ENCODE measurements at regions not wholly inside any gene's neighbourhood (a gene's known extent, or its start where the extent isn't known, plus 50 kb on each side); places are given as distances from the start of the nearest gene placed in this dataset.
"Not testable (repeated sequence)": the region's sequence is repeated elsewhere in the genome, so short reads cannot be mapped to it uniquely, and the experiment has no call there.

GRCh38 chr4:147160908-147161513 is 215.3 kb upstream of the TTC29 start:
- no peak for DNase-seq (ENCODE audit: low spot score)

GRCh38 chr4:147163311-147163710 is 217.6 kb upstream of the TTC29 start:
- DNase-seq (ENCODE audit: low spot score) = no peak

GRCh38 chr4:147168200-147168599 is 222.5 kb upstream of the TTC29 start:
- DNase-seq (ENCODE audit: low spot score) = not testable (repeated sequence)

GRCh38 chr4:147173322-147173721 is 227.7 kb upstream of the TTC29 start:
- DNase-seq (ENCODE audit: low spot score) = no peak

GRCh38 chr4:147173797-147174432 is 228.3 kb upstream of the TTC29 start:
- no peak for DNase-seq (ENCODE audit: low spot score)

GRCh38 chr4:147174591-147174990 is 228.9 kb upstream of the TTC29 start:
- no peak for DNase-seq (ENCODE audit: low spot score)

- DNase-seq (ENCODE audit: low spot score) = no peak
Observed at GRCh38 chr4:147175460-147176025, 229.9 kb upstream of the TTC29 start.

- no peak for DNase-seq (ENCODE audit: low spot score)
Observed at GRCh38 chr4:147182041-147182440, 236.4 kb upstream of the TTC29 start.

GRCh38 chr4:147192679-147193078 is 247.0 kb upstream of the TTC29 start:
- no peak for DNase-seq (ENCODE audit: low spot score)

GRCh38 chr4:147194114-147194513 is 248.4 kb upstream of the TTC29 start:
- DNase-seq (ENCODE audit: low spot score) = no peak

- DNase-seq (ENCODE audit: low spot score) = no peak
Observed at GRCh38 chr4:147194604-147195003, 248.9 kb upstream of the TTC29 start.

- no peak for DNase-seq (ENCODE audit: low spot score)
Observed at GRCh38 chr4:147195386-147195785, 249.7 kb upstream of the TTC29 start.

- DNase-seq (ENCODE audit: low spot score) = no peak
Observed at GRCh38 chr4:147198411-147199051, 252.9 kb upstream of the TTC29 start.

GRCh38 chr4:147201016-147201415 is 255.4 kb upstream of the TTC29 start:
- DNase-seq (ENCODE audit: low spot score) = no peak

- DNase-seq (ENCODE audit: low spot score) = no peak
Observed at GRCh38 chr4:147206807-147207206, 261.1 kb upstream of the TTC29 start.

GRCh38 chr4:147207911-147208310 is 262.2 kb upstream of the TTC29 start:
- no peak for DNase-seq (ENCODE audit: low spot score)

GRCh38 chr4:147217655-147218054 is 263.2 kb upstream of the EDNRA start:
- no peak for DNase-seq (ENCODE audit: low spot score)

GRCh38 chr4:147219145-147219544 is 261.8 kb upstream of the EDNRA start:
- no peak for DNase-seq (ENCODE audit: low spot score)

- DNase-seq (ENCODE audit: low spot score) = no peak
Observed at GRCh38 chr4:147220833-147221232, 260.1 kb upstream of the EDNRA start.

- no peak for DNase-seq (ENCODE audit: low spot score)
Observed at GRCh38 chr4:147222906-147223305, 258.0 kb upstream of the EDNRA start.

- no peak for DNase-seq (ENCODE audit: low spot score)
Observed at GRCh38 chr4:147223576-147223975, 257.3 kb upstream of the EDNRA start.

- DNase-seq (ENCODE audit: low spot score) = no peak
Observed at GRCh38 chr4:147236806-147237205, 244.1 kb upstream of the EDNRA start.

GRCh38 chr4:147244786-147245185 is 236.1 kb upstream of the EDNRA start:
- no peak for DNase-seq (ENCODE audit: low spot score)

All from CD4-positive, alpha-beta T cell treated with Interleukin-6 at 100 ng/mL for 8 hours (primary cell).